Choroid plexus epithelial cell (primary cell): ENCODE measurements at regions not wholly inside any gene's neighbourhood (a gene's known extent, or its start where the extent isn't known, plus 50 kb on each side); places are given as distances from the start of the nearest gene placed in this dataset.

Experiments used
- DNase-seq: peaks from one replicate; pipeline ENCODE4 v3.0.0-alpha.2; 2010; ENCODE audit warnings: low read depth
- H3K4me3 ChIP-seq: 2 replicates; pipeline ENCODE4 v1.5.1; 2011; ENCODE audit warnings: low read depth, mild to moderate bottlenecking, control low read depth, low read length, moderate library complexity
- CTCF ChIP-seq: conservative IDR thresholded peaks from 2 replicates; pipeline ENCODE4 v1.5.1; 2011; ENCODE audit warnings: low read depth, mild to moderate bottlenecking, control low read depth, inconsistent platforms, low read length, moderate library complexity

DNA sequence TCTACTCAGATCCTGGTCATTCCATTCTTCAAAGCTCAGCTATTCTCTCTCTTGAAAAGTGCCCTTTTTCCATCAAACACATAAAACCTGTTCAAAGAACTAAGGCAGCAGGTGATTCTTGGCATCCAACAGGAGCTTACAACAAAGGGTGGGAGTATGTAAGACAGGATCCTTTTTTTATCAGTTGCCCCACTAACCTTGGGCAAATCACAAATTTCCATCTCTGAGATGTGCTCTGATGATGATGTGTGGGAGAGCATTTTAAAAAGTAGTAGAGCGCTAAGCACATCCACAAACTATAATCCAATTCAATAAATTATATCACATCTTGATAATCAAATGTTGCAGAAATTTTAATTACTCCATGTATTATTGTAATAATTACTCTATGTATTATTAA lies 53.7 kb upstream of the FDX1 start:
- H3K4me3 ChIP-seq, result no peak overlapping the region
- TF ChIP-seq CTCF, result no peak

GRCh38 chr11:110376711-110377324 lies 52.9 kb upstream of the FDX1 start:
- H3K4me3 ChIP-seq, result peak overlapping the region; percentile 25
- TF ChIP-seq CTCF, result peak; percentile 80
- DNase-seq, result peak; percentile 97

More for the DNA sequence above, 53.7 kb upstream of the FDX1 start:
- DNase-seq, result no peak

DNA sequence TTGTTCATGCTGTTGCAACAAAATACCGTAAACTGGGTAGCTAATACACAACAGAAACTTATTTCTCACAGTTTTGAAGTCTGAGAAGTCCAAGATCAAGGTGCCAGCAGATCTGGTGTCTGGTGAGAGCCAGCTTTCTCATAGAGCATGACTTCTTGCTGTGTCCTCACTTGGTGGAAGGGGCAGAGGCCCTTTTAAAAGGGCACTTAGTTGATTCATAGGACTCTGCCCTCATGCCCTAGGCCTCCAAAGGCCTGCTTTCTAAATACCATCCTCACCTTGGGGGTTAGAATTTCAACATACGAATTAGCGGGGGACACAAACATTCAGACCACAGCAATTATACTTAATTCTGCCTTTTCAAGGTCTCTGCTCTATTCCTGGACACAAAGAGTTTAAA lies 52.3 kb upstream of the FDX1 start:
- no peak overlapping the region for H3K4me3 ChIP-seq
- no peak for DNase-seq
- no peak for TF ChIP-seq CTCF

DNA sequence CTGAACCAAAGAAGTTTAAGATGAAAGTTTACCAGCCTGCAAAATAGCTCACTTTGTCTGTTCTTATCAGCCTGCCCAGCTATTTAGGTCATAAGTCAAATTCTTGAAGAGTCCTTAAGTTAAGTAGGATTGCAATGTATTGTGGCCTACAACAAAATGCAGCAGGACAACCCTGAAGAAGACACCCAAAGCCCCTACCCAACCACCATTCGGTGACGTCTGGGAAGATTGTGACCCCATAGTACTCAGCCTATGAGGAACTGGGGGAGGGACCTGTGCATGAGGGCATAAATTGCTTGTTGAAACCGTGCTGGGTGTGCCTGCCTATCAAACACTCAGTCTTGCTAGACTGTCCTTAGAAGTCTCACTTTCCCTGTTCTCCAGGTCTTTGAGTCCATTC lies 50.5 kb upstream of the FDX1 start:
- TF ChIP-seq CTCF, result no peak
- no peak overlapping the region for H3K4me3 ChIP-seq
- DNase-seq, result no peak

DNA sequence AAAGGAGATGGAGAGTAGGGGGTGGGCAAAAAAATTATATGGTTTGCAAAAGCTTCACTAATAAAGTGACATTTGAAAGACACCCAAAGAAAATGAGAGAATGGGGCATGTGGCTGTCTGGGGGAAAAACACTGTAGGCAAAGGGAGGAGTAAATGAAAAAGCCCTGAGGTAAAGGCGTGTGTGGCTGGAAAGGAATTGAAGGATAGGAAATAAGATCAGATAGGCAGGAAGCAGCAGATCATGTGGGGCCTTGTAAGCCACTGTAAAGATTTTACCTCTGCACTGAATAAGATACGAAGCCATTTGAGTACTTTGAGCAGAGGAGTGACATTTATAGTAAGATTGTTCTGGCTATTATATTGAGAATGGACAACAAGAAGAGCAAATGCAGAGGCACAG lies 49.8 kb upstream of the FDX1 start:
- H3K4me3 ChIP-seq, result no peak overlapping the region
- TF ChIP-seq CTCF, result no peak
- no peak for DNase-seq
